HepG2 (cell line): ENCODE measurements at regions not wholly inside any gene's neighbourhood (a gene's known extent, or its start where the extent isn't known, plus 50 kb on each side); places are given as distances from the start of the nearest gene placed in this dataset.

ENCODE experiments used
- ATAC-seq: fragments of 200-7000 bp; cut with Tn5 transposase; 3 replicates; pipeline ENCODE4 v1.9.1; 2020; ENCODE audit warnings: mild to moderate bottlenecking, moderate library complexity
- BruUV-seq: library from RNA; stranded (reverse); fragments of 400-500 nt; replicated peaks from 2 replicates; lab custom pipeline; 2021; lab: Mats Ljungman, UMichigan
- CTCF ChIA-PET: fragments of 300-600 bp; formaldehyde crosslinking; extraction: SDS; loops from one replicate; lab custom pipeline; 2021; ENCODE audit warnings: low total read pairs, inconsistent platforms, low intra/inter-chr PET ratio; lab: Yijun Ruan, JAX
- POLR2A ChIA-PET: fragments of 350-600 bp; sonication (Branson Sonifier 250); formaldehyde crosslinking; loops from one replicate; lab custom pipeline; 2020; ENCODE audit warnings: antibody characterized with exemption, inconsistent platforms; lab: Yijun Ruan, JAX
- DNase-seq: peaks from one replicate; pipeline ENCODE4 v3.0.0-alpha.2; 2015; ENCODE audit warnings: low spot score
- FAIRE-seq: peaks from 3 replicates; lab custom pipeline; 2011; peaks lifted over from hg19 to GRCh38; lab: Jason Lieb, UNC
- H2AFZ ChIP-seq: one replicate; pipeline ENCODE4 v1.6.1; 2011; ENCODE audit warnings: low read length, inconsistent platforms
- H3K27ac ChIP-seq: fragments of 300-600 bp; 3 replicates; pipeline ENCODE4 v1.8.0; 2011; ENCODE audit warnings: mixed run types, mild to moderate bottlenecking, mixed read lengths, low read length, inconsistent platforms; ENCODE audit not compliant: insufficient read depth; ENCODE audit errors: extremely low read length
- H3K27me3 ChIP-seq, 2 experiments: fragments of 200-600 bp in 1 of 2; 2 replicates in 1 of 2; 3 replicates in 1 of 2; pipeline versions ENCODE4 v1.6.0 to v1.8.0; 2011; ENCODE audit warnings: low read length in 2 of 2, mild to moderate bottlenecking in 2 of 2, moderate library complexity in 2 of 2, inconsistent platforms in 1 of 2; ENCODE audit not compliant: insufficient read depth in 2 of 2, control insufficient read depth in 1 of 2
- H3K36me3 ChIP-seq, 2 experiments: fragments of 200-600 bp in 1 of 2; replicated peaks in 1 of 2; 2 replicates in 1 of 2; 3 replicates in 1 of 2; pipeline versions ENCODE4 v1.5.1 to v1.8.0; 2011; ENCODE audit warnings: low read length in 2 of 2, inconsistent platforms in 1 of 2; ENCODE audit not compliant: insufficient read depth in 2 of 2, control insufficient read depth in 1 of 2
- H3K4me1 ChIP-seq: 2 replicates; pipeline ENCODE4 v1.5.1; 2012; ENCODE audit warnings: low read length, inconsistent platforms; ENCODE audit not compliant: insufficient read depth
- H3K4me2 ChIP-seq: 2 replicates; pipeline ENCODE4 v1.6.0; 2011; ENCODE audit warnings: low read depth, low read length, inconsistent platforms
- H3K4me3 ChIP-seq, 3 experiments: fragments of 200-600 bp in 1 of 3; sonication (generic), shearing (Covaris generic) in 1 of 3; replicated peaks in 1 of 3; 2 replicates each; pipeline ENCODE4 v1.5.1; 2011 to 2016; ENCODE audit warnings: low read length in 3 of 3, inconsistent platforms in 2 of 3, low read depth in 2 of 3, mild to moderate bottlenecking in 2 of 3, control low read depth in 1 of 3, mixed read lengths in 1 of 3; ENCODE audit not compliant: insufficient read depth in 1 of 3
- H3K79me2 ChIP-seq: one replicate; pipeline ENCODE4 v1.6.1; 2011; ENCODE audit warnings: low read length, inconsistent platforms; ENCODE audit not compliant: insufficient read depth
- H3K9ac ChIP-seq: 2 replicates; pipeline ENCODE4 v1.6.0; 2011; ENCODE audit warnings: mild to moderate bottlenecking, low read depth, low read length, inconsistent platforms; ENCODE audit not compliant: insufficient read depth
- H3K9me3 ChIP-seq: 2 replicates; pipeline ENCODE4 v1.5.1; 2012; ENCODE audit warnings: mild to moderate bottlenecking, low read length
- H4K20me1 ChIP-seq: 2 replicates; pipeline ENCODE4 v1.6.0; 2011; ENCODE audit warnings: inconsistent platforms, mild to moderate bottlenecking, low read length, moderate library complexity; ENCODE audit not compliant: insufficient read depth
- ARNT2 ChIP-seq: sonication (generic); formaldehyde crosslinking; IDR thresholded peaks from 2 replicates; pipeline ENCODE4 v1.8.0; 2022; ENCODE audit warnings: mild to moderate bottlenecking, low read depth, missing genetic modification reagents, moderate library complexity
- HDAC2 ChIP-seq: sonication (generic); formaldehyde crosslinking; IDR thresholded peaks from 2 replicates; pipeline ENCODE4 v1.4.0; 2020; ENCODE audit warnings: missing genetic modification reagents
- HINFP ChIP-seq: sonication (generic); formaldehyde crosslinking; IDR thresholded peaks from 2 replicates; pipeline ENCODE4 v1.4.0; 2020; ENCODE audit warnings: low read depth, mild to moderate bottlenecking, missing genetic modification reagents
- NR3C1 ChIP-seq: sonication (generic); formaldehyde crosslinking; IDR thresholded peaks from 2 replicates; pipeline ENCODE4 v1.4.0; 2020; ENCODE audit warnings: missing genetic modification reagents
- RFX1 ChIP-seq: fragments of 450-650 bp; IDR thresholded peaks from 2 replicates; pipeline ENCODE4 v1.6.1; 2017
- SMAD9 ChIP-seq: sonication (generic); formaldehyde crosslinking; IDR thresholded peaks from 2 replicates; pipeline ENCODE4 v1.5.1; 2020; ENCODE audit warnings: mild to moderate bottlenecking, missing genetic modification reagents
- ZNF556 ChIP-seq: sonication (generic); formaldehyde crosslinking; IDR thresholded peaks from 2 replicates; pipeline ENCODE4 v1.4.0; 2020; ENCODE audit warnings: mild to moderate bottlenecking, missing genetic modification reagents, borderline replicate concordance
- ZNF629 ChIP-seq: sonication (generic); formaldehyde crosslinking; conservative IDR thresholded peaks from 2 replicates; pipeline ENCODE4 v1.5.0; 2020; ENCODE audit warnings: missing genetic modification reagents
- WGBS: methylation state at CpG from one replicate; pipeline ENCODE4 v1.1.6; 2017; ENCODE audit warnings: low lambda C conversion rate; 5-methylcytosine and 5-hydroxymethylcytosine counted together
- in situ Hi-C: cut with HindIII; loops from 2 replicates; pipeline ENCODE4 v1.10.0; 2017; ENCODE audit warnings: low pct_unique_long_range_greater_than_20kb; ENCODE audit not compliant: extremely low pct_ligation_motif_present
- intact Hi-C: fragments of 100-400 bp; cut with micrococcal nuclease; formaldehyde crosslinking; loops from one replicate; pipeline ENCODE4 v1.10.0; 2022; ENCODE audit not compliant: unreplicated experiment
- TF ChIP-seq, protein P1 (sequence below): sonication (generic); formaldehyde crosslinking; IDR thresholded peaks from 2 replicates; pipeline ENCODE4 v1.4.0; 2020; ENCODE audit warnings: mild to moderate bottlenecking, missing genetic modification reagents

DNA sequence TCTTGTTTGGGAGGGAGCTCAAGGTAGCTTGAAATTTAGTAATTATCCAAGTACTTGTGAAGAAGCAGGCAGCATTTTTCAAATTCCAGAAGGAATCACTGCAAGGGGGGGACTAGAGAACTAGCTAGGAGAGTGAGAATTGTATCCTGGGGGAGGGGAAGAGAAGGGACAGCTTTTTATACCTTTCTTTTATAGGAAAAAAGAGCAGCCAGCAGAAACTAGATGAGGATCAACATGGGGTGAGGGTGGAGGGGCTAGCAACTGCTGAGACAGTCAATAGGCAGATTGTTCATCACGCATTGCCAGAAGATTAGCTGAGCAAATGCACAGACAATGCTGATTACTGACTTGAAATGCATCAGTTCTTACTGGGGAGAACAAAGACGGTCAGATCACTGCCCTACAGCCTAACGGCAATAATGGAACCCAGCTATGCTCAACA is 514.3 kb upstream of the CITED2 start:
- no peaks in the 10 kb centered on the region for H4K20me1 ChIP-seq
- H3K9ac ChIP-seq: no peak overlapping the region
- in situ Hi-C loops: loop anchor here (10.0 kb wide), 1 partner anchor 556 kb away; no protein-coding TSS in a partner anchor
- H3K27ac ChIP-seq: no peak overlapping the region
- intact Hi-C loops: loop anchor here (10.0 kb wide), 1 partner anchor 216 kb away; no protein-coding TSS in a partner anchor
- H2AFZ ChIP-seq: no peak overlapping the region
- H3K4me1 ChIP-seq: no peaks in the 10 kb centered on the region
- 31% methylated on average over 3 of the region's 3 CpGs for WGBS
- H3K9me3 ChIP-seq: no peaks in the 10 kb centered on the region
- no peak for ATAC-seq
- H3K4me2 ChIP-seq: no peak overlapping the region
- no peaks in the 10 kb centered on the region for H3K27me3 ChIP-seq
- POLR2A ChIA-PET: no interaction called here
- FAIRE-seq: no peak
- no peaks in the 10 kb centered on the region for H3K36me3 ChIP-seq
- CTCF ChIA-PET: no interaction called here
- H3K4me3 ChIP-seq: no peak overlapping the region
- no TSS peak for BruUV-seq
- no peak for TF ChIP-seq SMAD9 (CRISPR knock-in tag)
- no peak for TF ChIP-seq RFX1
- TF ChIP-seq ZNF629 (CRISPR knock-in tag): no peak
- no peak for TF ChIP-seq HDAC2
- no peak for TF ChIP-seq ZNF556 (CRISPR knock-in tag)
- TF ChIP-seq, protein P1, sequence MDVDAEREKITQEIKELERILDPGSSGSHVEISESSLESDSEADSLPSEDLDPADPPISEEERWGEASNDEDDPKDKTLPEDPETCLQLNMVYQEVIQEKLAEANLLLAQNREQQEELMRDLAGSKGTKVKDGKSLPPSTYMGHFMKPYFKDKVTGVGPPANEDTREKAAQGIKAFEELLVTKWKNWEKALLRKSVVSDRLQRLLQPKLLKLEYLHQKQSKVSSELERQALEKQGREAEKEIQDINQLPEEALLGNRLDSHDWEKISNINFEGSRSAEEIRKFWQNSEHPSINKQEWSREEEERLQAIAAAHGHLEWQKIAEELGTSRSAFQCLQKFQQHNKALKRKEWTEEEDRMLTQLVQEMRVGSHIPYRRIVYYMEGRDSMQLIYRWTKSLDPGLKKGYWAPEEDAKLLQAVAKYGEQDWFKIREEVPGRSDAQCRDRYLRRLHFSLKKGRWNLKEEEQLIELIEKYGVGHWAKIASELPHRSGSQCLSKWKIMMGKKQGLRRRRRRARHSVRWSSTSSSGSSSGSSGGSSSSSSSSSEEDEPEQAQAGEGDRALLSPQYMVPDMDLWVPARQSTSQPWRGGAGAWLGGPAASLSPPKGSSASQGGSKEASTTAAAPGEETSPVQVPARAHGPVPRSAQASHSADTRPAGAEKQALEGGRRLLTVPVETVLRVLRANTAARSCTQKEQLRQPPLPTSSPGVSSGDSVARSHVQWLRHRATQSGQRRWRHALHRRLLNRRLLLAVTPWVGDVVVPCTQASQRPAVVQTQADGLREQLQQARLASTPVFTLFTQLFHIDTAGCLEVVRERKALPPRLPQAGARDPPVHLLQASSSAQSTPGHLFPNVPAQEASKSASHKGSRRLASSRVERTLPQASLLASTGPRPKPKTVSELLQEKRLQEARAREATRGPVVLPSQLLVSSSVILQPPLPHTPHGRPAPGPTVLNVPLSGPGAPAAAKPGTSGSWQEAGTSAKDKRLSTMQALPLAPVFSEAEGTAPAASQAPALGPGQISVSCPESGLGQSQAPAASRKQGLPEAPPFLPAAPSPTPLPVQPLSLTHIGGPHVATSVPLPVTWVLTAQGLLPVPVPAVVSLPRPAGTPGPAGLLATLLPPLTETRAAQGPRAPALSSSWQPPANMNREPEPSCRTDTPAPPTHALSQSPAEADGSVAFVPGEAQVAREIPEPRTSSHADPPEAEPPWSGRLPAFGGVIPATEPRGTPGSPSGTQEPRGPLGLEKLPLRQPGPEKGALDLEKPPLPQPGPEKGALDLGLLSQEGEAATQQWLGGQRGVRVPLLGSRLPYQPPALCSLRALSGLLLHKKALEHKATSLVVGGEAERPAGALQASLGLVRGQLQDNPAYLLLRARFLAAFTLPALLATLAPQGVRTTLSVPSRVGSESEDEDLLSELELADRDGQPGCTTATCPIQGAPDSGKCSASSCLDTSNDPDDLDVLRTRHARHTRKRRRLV (CRISPR knock-in tag): no peak
- no peak for TF ChIP-seq ARNT2 (CRISPR knock-in tag)
- TF ChIP-seq NR3C1 (CRISPR knock-in tag): no peak
- no peak for TF ChIP-seq HINFP (CRISPR knock-in tag)
- DNase-seq: no peak
- H3K79me2 ChIP-seq: no peaks in the 10 kb centered on the region
